ENCODE measurements at regions not wholly inside any gene's neighbourhood (a gene's known extent, or its start where the extent isn't known, plus 50 kb on each side); places are given as distances from the start of the nearest gene placed in this dataset.

DNA sequence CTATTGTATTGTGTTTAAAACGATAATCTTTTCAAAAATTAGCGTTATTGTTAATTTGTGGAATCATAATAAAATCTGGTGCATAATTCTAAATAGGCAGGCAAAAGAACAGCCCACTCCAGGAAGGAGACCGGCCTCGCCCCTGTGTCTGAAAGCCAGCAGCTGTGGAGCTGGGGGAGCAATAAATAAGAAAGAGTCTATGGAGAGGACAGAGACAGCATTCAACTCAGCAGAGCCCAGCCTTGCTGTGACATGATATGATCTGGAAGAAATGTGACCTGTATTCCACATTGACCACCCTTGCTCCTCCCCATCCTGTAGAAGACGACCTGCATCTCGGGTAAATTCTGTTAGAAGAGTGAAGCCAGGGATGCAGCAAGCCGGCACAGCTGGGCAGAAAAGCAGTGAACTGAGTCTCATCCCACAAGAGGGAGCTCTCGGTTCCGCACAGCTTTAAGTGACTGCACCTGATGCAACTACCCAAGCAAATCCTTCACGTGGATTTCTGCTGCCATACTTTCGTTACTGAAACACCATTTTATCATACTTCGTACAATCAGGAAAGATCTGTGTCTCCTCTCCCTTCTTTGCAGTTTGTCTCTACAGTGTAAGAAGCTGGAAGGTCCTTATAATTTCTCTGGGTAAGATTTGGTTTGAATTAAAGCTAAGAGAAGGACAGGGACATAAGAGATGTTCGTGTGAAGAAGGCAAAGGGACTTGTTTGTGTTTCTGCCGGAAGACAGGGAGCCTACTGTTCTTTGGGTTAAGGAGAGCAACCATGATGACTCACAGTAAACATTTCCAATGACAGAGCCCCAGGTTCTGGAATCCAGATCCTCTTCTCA lies 427.1 kb downstream of the GPAM start:
- Histone ChIP-seq H3K14ac (replicated peaks; ENCODE audit: low read depth, low read length) (no peak overlapping the region), H4K91ac (ENCODE audit: insufficient read depth, low read depth, low read length) (no peak overlapping the region), H2BK15ac (ENCODE audit: low read depth, low read length) (no peak overlapping the region), H3K18ac (ENCODE audit: low read depth, low read length) (no peak overlapping the region), H3K4me3 (ENCODE audit: insufficient read depth, low read depth, low read length) (no peak overlapping the region), H2AK9ac (replicated peaks; ENCODE audit: low read depth, low read length, poor library complexity) (no peak overlapping the region), H3K4me1 (ENCODE audit: control insufficient read depth, insufficient read depth, low read length) (no peaks in the 10 kb centered on the region), H3K23ac (ENCODE audit: low read depth, low read length) (no peak overlapping the region), H2BK20ac (ENCODE audit: low read depth, low read length) (no peak overlapping the region), H3K9me3 (ENCODE audit: control insufficient read depth, insufficient read depth, low read length) (peaks cover 6% of the 10 kb centered on the region), H3K27me3 (ENCODE audit: control insufficient read depth, insufficient read depth, low read length) (no peaks in the 10 kb centered on the region), H2BK5ac (ENCODE audit: low read depth, low read length, poor library complexity, severe bottlenecking) (no peak overlapping the region), H3K56ac (ENCODE audit: extremely low read depth, insufficient read depth, low read length) (no peak overlapping the region), H4K5ac (ENCODE audit: low read depth, low read length) (no peak overlapping the region), H3K4ac (ENCODE audit: low read depth, low read length) (no peak overlapping the region), H3K4me2 (ENCODE audit: low read depth, low read length) (no peak overlapping the region), H3K9ac (ENCODE audit: low read depth, low read length) (no peak overlapping the region), H3K9me1 (ENCODE audit: insufficient read depth, low read length) (no peaks in the 10 kb centered on the region), H2BK120ac (ENCODE audit: low read depth, low read length) (no peak overlapping the region), H2AK5ac (ENCODE audit: low read depth, low read length) (no peak overlapping the region), H2AFZ (replicated peaks; ENCODE audit: low read length, poor library complexity) (no peak overlapping the region), H3K36me3 (ENCODE audit: control insufficient read depth, insufficient read depth, low read length) (no peaks in the 10 kb centered on the region), H4K8ac (ENCODE audit: low read depth in 2 of 2, low read length in 2 of 2) (no peak overlapping the region), H4K20me1 (ENCODE audit: insufficient read depth, low read length) (no peaks in the 10 kb centered on the region), H3K79me1 (ENCODE audit: low read depth in 1 of 2, low read length in 2 of 2) (no peaks in the 10 kb centered on the region), H3K27ac (ENCODE audit: insufficient read depth, low read length) (no peak overlapping the region)
- in situ Hi-C loops (cut with MboI; ENCODE audit: low sequenced_read_pairs) (no loop called here), intact Hi-C loops (cut with micrococcal nuclease) (no loop called here), dilution Hi-C loops (cut with HindIII; ENCODE audit: low sequenced_read_pairs, unreplicated experiment) (no loop called here)
- BruUV-seq (replicated peaks): no TSS peak
- no CpG with 5 or more reads among the region's 14 CpGs for WGBS, 2 experiments (ENCODE audit: extremely low coverage in 2 of 2, insufficient read length in 1 of 2)
- no peak for DNase-seq
- CTCF ChIA-PET: no interaction called here
- TF ChIP-seq NFE2L2 (IDR thresholded peaks at IDR 0.05; ENCODE audit: low read depth, low read length) (no peak), MAZ (IDR thresholded peaks at IDR 0.05; ENCODE audit: borderline replicate concordance, low read depth, low read length) (no peak), RCOR1 (IDR thresholded peaks at IDR 0.05; ENCODE audit: insufficient replicate concordance, low read length) (no peak), MAFK (IDR thresholded peaks at IDR 0.05; ENCODE audit: low read depth, low read length) (no peak), SMC3 (IDR thresholded peaks at IDR 0.05; ENCODE audit: low read depth, low read length) (no peak), RAD21 (IDR thresholded peaks at IDR 0.05; ENCODE audit: low read length) (no peak), BHLHE40 (IDR thresholded peaks at IDR 0.05; ENCODE audit: low read depth, low read length) (no peak), POLR2A (IDR thresholded peaks at IDR 0.05; ENCODE audit: low read depth, low read length) (no peak), MXI1 (IDR thresholded peaks at IDR 0.05; ENCODE audit: borderline replicate concordance, low read depth, low read length) (no peak), FOS (IDR thresholded peaks at IDR 0.05; ENCODE audit: low read depth, low read length) (no peak), RFX5 (IDR thresholded peaks at IDR 0.05; ENCODE audit: low read depth, low read length) (no peak), CHD1 (IDR thresholded peaks at IDR 0.05; ENCODE audit: low read depth, low read length) (no peak), CEBPB (IDR thresholded peaks at IDR 0.05; ENCODE audit: low read depth, low read length) (no peak)
- TF ChIP-seq, protein P1, sequence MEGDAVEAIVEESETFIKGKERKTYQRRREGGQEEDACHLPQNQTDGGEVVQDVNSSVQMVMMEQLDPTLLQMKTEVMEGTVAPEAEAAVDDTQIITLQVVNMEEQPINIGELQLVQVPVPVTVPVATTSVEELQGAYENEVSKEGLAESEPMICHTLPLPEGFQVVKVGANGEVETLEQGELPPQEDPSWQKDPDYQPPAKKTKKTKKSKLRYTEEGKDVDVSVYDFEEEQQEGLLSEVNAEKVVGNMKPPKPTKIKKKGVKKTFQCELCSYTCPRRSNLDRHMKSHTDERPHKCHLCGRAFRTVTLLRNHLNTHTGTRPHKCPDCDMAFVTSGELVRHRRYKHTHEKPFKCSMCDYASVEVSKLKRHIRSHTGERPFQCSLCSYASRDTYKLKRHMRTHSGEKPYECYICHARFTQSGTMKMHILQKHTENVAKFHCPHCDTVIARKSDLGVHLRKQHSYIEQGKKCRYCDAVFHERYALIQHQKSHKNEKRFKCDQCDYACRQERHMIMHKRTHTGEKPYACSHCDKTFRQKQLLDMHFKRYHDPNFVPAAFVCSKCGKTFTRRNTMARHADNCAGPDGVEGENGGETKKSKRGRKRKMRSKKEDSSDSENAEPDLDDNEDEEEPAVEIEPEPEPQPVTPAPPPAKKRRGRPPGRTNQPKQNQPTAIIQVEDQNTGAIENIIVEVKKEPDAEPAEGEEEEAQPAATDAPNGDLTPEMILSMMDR (conservative IDR thresholded peaks at IDR 0.05; ENCODE audit: low read depth, low read length): no peak
- TF ChIP-seq, protein P2, sequence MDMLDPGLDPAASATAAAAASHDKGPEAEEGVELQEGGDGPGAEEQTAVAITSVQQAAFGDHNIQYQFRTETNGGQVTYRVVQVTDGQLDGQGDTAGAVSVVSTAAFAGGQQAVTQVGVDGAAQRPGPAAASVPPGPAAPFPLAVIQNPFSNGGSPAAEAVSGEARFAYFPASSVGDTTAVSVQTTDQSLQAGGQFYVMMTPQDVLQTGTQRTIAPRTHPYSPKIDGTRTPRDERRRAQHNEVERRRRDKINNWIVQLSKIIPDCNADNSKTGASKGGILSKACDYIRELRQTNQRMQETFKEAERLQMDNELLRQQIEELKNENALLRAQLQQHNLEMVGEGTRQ (IDR thresholded peaks at IDR 0.05; ENCODE audit: low read depth, low read length): no peak
- TF ChIP-seq, protein P3, sequence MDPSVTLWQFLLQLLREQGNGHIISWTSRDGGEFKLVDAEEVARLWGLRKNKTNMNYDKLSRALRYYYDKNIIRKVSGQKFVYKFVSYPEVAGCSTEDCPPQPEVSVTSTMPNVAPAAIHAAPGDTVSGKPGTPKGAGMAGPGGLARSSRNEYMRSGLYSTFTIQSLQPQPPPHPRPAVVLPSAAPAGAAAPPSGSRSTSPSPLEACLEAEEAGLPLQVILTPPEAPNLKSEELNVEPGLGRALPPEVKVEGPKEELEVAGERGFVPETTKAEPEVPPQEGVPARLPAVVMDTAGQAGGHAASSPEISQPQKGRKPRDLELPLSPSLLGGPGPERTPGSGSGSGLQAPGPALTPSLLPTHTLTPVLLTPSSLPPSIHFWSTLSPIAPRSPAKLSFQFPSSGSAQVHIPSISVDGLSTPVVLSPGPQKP (IDR thresholded peaks at IDR 0.05; ENCODE audit: borderline replicate concordance, low read depth, low read length): no peak
- no peak for ATAC-seq (ENCODE audit: low read depth)
- POLR2A ChIA-PET (ENCODE audit: unreplicated experiment): no interaction called here
